Adrenal gland (tissue), 5 donors: ENCODE measurements at regions not wholly inside any gene's neighbourhood (a gene's known extent, or its start where the extent isn't known, plus 50 kb on each side); places are given as distances from the start of the nearest gene placed in this dataset.

Experiments
- POLR2A ChIP-seq, 2 donors: fragments of 450-650 bp; IDR thresholded peaks; one replicate each; pipeline ENCODE4 v1.6.1; 2017; ENCODE audit warnings: antibody characterized with exemption in 2 of 2, mild to moderate bottlenecking in 2 of 2, moderate library complexity in 1 of 2
- TF ChIP-seq, protein P1 (sequence below), 6 experiments: fragments of 450-650 bp in 4 of 6; fragments of 200-600 bp in 2 of 6; sonication (generic) in 1 of 6; IDR thresholded peaks; 1 replicate in 5 of 6; 2 replicates in 1 of 6; pipeline versions ENCODE4 v1.5.1 to v1.8.0; 2016 to 2021; ENCODE audit warnings: antibody characterized with exemption in 6 of 6, mild to moderate bottlenecking in 2 of 6, moderate library complexity in 1 of 6
- donor health status: DM: no; HTN: no; CAD: no.

DNA sequence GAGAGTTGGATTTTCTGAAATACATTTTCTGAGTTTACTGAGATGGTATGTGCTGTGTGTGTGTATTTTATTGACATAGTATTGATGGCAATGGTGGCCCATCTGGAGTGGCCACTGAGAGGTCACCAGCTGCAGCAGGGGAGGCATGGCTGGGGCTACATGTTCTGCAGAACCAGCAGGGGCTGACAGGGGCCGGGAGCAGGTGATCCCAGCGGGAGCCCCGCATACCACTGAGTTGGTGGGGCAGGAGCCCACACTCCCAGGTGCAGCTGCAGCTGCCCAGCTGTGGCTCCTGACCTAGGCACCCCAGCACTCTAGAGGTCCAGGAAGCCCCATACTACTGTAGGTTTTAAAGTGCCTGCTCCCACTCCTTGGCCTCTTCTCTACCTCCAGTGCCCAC lies 1044.2 kb upstream of the CDH9 start:
- TF ChIP-seq, protein P1, sequence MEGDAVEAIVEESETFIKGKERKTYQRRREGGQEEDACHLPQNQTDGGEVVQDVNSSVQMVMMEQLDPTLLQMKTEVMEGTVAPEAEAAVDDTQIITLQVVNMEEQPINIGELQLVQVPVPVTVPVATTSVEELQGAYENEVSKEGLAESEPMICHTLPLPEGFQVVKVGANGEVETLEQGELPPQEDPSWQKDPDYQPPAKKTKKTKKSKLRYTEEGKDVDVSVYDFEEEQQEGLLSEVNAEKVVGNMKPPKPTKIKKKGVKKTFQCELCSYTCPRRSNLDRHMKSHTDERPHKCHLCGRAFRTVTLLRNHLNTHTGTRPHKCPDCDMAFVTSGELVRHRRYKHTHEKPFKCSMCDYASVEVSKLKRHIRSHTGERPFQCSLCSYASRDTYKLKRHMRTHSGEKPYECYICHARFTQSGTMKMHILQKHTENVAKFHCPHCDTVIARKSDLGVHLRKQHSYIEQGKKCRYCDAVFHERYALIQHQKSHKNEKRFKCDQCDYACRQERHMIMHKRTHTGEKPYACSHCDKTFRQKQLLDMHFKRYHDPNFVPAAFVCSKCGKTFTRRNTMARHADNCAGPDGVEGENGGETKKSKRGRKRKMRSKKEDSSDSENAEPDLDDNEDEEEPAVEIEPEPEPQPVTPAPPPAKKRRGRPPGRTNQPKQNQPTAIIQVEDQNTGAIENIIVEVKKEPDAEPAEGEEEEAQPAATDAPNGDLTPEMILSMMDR (IDR thresholded peaks at IDR 0.05) = no peak
- no peak for TF ChIP-seq POLR2A (IDR thresholded peaks at IDR 0.05)
